BLaER1 treated with 17β-estradiol and CSF1 and Interleukin-3, amounts not matched to agents 10 nM and 100 nM (cell line): ENCODE measurements at regions not wholly inside any gene's neighbourhood (a gene's known extent, or its start where the extent isn't known, plus 50 kb on each side); places are given as distances from the start of the nearest gene placed in this dataset.

Experiments
- H3K27ac ChIP-seq, 11 experiments: shearing (Covaris generic); formaldehyde crosslinking; 2 replicates each; pipeline ENCODE4 v1.8.1; 2022
- H3K27me3 ChIP-seq, 11 experiments: shearing (Covaris generic); formaldehyde crosslinking; 2 replicates each; pipeline ENCODE4 v1.8.1; 2022
- H3K36me3 ChIP-seq, 11 experiments: shearing (Covaris generic); formaldehyde crosslinking; 2 replicates each; pipeline ENCODE4 v1.8.1; 2022
- H3K4me1 ChIP-seq, 10 experiments: shearing (Covaris generic); formaldehyde crosslinking; 2 replicates each; pipeline ENCODE4 v1.8.1; 2022
- H3K4me2 ChIP-seq, 11 experiments: shearing (Covaris generic); formaldehyde crosslinking; 2 replicates each; pipeline ENCODE4 v1.8.1; 2022
- H3K4me3 ChIP-seq, 10 experiments: shearing (Covaris generic); formaldehyde crosslinking; 2 replicates each; pipeline ENCODE4 v1.8.1; 2022
- H3K9ac ChIP-seq, 11 experiments: shearing (Covaris generic); formaldehyde crosslinking; 2 replicates each; pipeline ENCODE4 v1.8.1; 2022
- H3K9me3 ChIP-seq, 11 experiments: shearing (Covaris generic); formaldehyde crosslinking; replicated peaks in 1 of 11; 2 replicates each; pipeline ENCODE4 v1.8.1; 2022
- H4K20me1 ChIP-seq, 11 experiments: shearing (Covaris generic); formaldehyde crosslinking; 2 replicates each; pipeline ENCODE4 v1.8.1; 2022
- Cebpa-rat ChIP-seq, 11 experiments: shearing (Covaris generic); IDR thresholded peaks; 2 replicates each; pipeline ENCODE4 v1.8.1; 2022

DNA sequence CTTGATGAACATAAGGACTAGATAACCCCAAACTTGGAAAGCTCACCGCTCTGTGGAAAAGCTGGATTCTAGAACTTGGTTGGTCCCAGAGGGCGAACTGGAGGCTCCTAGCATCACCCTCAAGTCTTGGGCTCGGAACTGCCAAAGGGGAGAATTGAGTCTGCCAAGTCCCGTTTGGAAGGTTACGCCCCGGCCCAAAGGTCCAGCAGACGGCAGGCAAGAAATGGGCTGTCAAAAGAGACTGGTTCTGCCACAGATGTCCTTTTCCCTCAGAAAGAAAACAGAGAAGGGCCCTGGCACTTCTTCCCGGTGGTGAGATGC is 182.2 kb downstream of the ANAPC1 start:
- peak overlapping the region in 9 of 11 experiments; percentile 22 to 87 (median 76); a peak in 16 of 22 replicates for H3K27ac ChIP-seq
- no peaks in the 10 kb centered on the region for H3K36me3 ChIP-seq
- H3K9me3 ChIP-seq = no peaks in the 10 kb centered on the region; a peak in 1 of 22 replicates
- H3K9ac ChIP-seq = no peak overlapping the region; a peak in 2 of 22 replicates
- no peak overlapping the region for H3K4me3 ChIP-seq
- no peaks in the 10 kb centered on the region for H3K27me3 ChIP-seq
- H3K4me1 ChIP-seq = peaks cover 66 to 100% (median 90%) of the 10 kb centered on the region in 10 experiments
- no peak for TF ChIP-seq Cebpa-rat (IDR thresholded peaks at IDR 0.05)
- H3K4me2 ChIP-seq = peak overlapping the region in 10 of 11 experiments; percentile 1 to 93 (median 82); a peak in 15 of 22 replicates
- no peaks in the 10 kb centered on the region for H4K20me1 ChIP-seq

DNA sequence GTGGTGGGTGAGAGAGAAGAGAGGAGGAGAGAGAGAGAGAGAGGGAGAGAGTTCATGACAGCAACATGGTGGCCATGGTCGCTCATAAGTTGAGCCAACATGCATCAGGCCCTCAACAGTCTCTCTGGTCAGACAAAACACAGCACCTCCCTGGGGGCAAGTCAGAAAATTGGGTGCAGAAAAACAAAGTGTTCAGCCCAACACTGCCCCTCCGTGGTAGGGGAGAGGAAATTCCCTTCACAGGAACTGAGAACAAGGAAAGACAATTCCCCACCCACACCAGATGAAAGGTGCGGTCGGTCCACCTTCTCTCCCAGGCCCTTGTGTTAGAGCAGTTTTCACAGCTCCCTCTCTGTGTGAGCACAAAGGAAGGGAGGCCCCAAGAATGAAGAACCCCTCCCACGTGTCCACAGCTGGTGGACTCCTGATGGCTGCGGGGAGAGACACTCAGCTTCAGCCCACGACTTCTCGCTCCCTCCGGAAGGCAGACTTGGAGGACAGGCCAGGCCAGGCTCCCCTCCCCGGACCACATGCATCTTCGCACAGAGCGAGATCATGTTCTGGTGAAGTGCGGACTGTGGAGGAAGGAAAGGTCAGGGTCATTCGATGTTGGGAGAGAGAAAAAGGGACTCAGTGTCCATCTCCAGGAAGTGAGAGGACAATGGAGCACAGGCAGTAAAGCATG is 181.7 kb downstream of the ANAPC1 start:
- peak overlapping the region in 10 of 11 experiments; percentile 1 to 93 (median 82); a peak in 15 of 22 replicates for H3K4me2 ChIP-seq
- H3K4me1 ChIP-seq = peaks cover 71 to 100% (median 92%) of the 10 kb centered on the region in 10 experiments
- H3K9me3 ChIP-seq = no peaks in the 10 kb centered on the region

DNA sequence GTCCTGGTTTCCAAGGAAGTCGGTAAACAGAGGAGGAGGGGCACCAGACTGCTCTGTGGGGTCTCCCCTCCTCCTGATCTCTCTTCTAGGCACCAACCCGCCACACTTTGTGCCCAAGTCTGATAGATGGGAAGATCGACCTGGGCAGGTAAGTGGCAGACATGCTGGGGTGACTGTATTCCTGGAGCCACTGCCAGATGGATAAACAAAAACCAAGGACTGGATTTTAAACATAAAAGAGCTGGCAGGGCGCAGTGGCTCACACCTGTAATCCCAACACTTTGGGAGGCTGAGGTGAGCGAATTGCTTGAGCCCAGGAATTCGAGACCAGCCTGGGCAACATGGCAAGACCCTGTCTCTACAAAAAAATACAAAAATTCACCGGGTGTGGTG is 181.2 kb downstream of the ANAPC1 start:
- H3K36me3 ChIP-seq = no peaks in the 10 kb centered on the region
- H3K9ac ChIP-seq = peak overlapping the region in 2 of 11 experiments; percentile 8 to 11; a peak in 2 of 22 replicates
- no peak for TF ChIP-seq Cebpa-rat (IDR thresholded peaks at IDR 0.05)
- peaks cover 73 to 100% (median 93%) of the 10 kb centered on the region in 10 experiments for H3K4me1 ChIP-seq
- no peaks in the 10 kb centered on the region for H3K9me3 ChIP-seq
- no peak overlapping the region for H3K4me3 ChIP-seq
- H3K27me3 ChIP-seq = no peaks in the 10 kb centered on the region
- peak overlapping the region in 7 of 11 experiments; percentile 1 to 93 (median 86); a peak in 12 of 22 replicates for H3K4me2 ChIP-seq
- H3K27ac ChIP-seq = peak overlapping the region in 8 of 11 experiments; percentile 47 to 87 (median 78); a peak in 14 of 22 replicates
- H4K20me1 ChIP-seq = no peaks in the 10 kb centered on the region

More for the DNA sequence above, 181.7 kb downstream of the ANAPC1 start:
- Histone ChIP-seq H3K4me3 (no peak overlapping the region), H3K9ac (peak overlapping the region in 2 of 11 experiments; percentile 8 to 11; a peak in 4 of 22 replicates), H3K36me3 (no peaks in the 10 kb centered on the region), H3K27me3 (no peaks in the 10 kb centered on the region), H3K27ac (peak overlapping the region in 9 of 11 experiments; percentile 22 to 87 (median 76); a peak in 16 of 22 replicates), H4K20me1 (no peaks in the 10 kb centered on the region)
- no peak for TF ChIP-seq Cebpa-rat (IDR thresholded peaks at IDR 0.05)

DNA sequence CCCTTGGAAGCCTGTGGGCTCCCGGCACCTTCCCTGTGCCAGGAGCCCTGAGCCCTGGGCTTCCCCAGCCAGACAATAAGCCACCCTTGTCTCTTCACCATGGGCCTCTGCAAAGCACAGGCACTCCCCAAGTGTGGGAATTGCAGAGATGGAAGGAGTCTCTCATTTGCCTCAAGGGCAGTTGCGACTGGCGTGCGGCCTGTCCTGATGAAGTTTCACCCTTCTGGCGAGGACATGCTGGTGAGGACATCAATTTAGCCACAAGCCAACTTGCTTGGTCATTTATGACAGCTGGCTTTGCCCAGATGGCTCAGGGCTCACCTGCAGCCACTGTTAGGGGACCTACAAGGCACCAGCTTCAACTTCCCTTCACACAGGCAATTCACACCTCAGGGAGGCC is 180.2 kb downstream of the ANAPC1 start:
- Histone ChIP-seq H3K4me3 (no peak overlapping the region), H3K9me3 (no peaks in the 10 kb centered on the region), H3K27me3 (no peaks in the 10 kb centered on the region), H3K9ac (peak overlapping the region in 5 of 11 experiments; percentile 1 to 73 (median 14); a peak in 6 of 22 replicates), H3K36me3 (no peaks in the 10 kb centered on the region), H4K20me1 (no peaks in the 10 kb centered on the region), H3K4me2 (peak overlapping the region; percentile 48 to 88 (median 80); a peak in 18 of 22 replicates), H3K27ac (peak overlapping the region in 9 of 11 experiments; percentile 0 to 87 (median 76); a peak in 14 of 22 replicates), H3K4me1 (peaks cover 68 to 97% (median 86%) of the 10 kb centered on the region in 10 experiments)
- no peak for TF ChIP-seq Cebpa-rat (IDR thresholded peaks at IDR 0.05)

DNA sequence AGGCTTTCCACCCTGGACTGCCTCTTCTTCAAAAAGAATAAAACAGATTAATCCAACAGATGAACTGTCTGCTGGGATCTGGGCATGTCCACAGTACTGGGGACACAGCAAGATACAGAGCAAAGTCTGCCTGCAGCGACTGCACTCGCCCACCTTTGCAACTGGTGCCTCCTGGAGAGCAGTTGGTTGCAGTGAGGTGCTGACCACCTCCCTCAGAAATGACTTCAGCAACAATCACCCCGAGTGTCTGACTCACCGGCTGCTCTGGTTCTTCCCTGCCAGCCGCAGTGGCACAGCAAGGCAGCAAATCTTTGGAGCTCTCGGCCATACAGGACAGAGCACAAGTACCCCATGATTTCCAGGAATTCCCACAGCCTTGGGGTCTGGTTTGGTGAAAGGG is 179.7 kb downstream of the ANAPC1 start:
- Histone ChIP-seq H3K27ac (peak overlapping the region in 8 of 11 experiments; percentile 23 to 87 (median 78); a peak in 13 of 22 replicates), H3K4me3 (no peak overlapping the region), H4K20me1 (no peaks in the 10 kb centered on the region), H3K27me3 (no peaks in the 10 kb centered on the region), H3K4me2 (peak overlapping the region; percentile 48 to 88 (median 80); a peak in 21 of 22 replicates), H3K9me3 (no peaks in the 10 kb centered on the region), H3K36me3 (no peaks in the 10 kb centered on the region), H3K4me1 (peaks cover 63 to 92% (median 81%) of the 10 kb centered on the region in 10 experiments), H3K9ac (peak overlapping the region in 4 of 11 experiments; percentile 14 to 73 (median 34); a peak in 6 of 22 replicates)
- TF ChIP-seq Cebpa-rat (IDR thresholded peaks at IDR 0.05) = no peak

DNA sequence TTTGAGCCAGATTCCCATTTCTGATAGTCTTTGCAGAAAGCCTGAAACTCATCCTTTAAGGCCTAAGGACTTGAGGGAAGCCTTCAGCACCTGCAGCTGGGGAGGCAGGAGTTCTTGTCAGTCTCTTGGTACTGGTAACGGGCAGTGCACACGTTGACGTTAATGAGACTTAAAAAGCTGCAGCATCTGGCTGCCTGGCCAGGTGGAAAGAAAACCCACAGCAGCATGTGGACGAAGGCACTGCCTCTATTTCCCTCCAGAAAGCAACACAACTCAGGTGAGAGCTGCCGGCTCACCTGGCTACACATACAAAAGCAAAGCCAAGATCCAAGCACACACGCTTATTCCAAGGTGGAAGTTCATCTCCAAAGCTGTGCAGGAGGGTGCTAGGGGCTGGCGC is 178.8 kb downstream of the ANAPC1 start:
- Histone ChIP-seq H4K20me1 (no peaks in the 10 kb centered on the region), H3K9ac (peak overlapping the region in 10 of 11 experiments; percentile 12 to 73 (median 64); a peak in 17 of 22 replicates), H3K27ac (peak overlapping the region in 10 of 11 experiments; percentile 33 to 87 (median 79); a peak in 18 of 22 replicates), H3K4me1 (peaks cover 58 to 90% (median 71%) of the 10 kb centered on the region in 10 experiments), H3K4me3 (no peak overlapping the region; a peak in 1 of 20 replicates), H3K4me2 (peak overlapping the region; percentile 72 to 88 (median 80)), H3K27me3 (no peaks in the 10 kb centered on the region), H3K9me3 (no peaks in the 10 kb centered on the region), H3K36me3 (no peaks in the 10 kb centered on the region)
- TF ChIP-seq Cebpa-rat (IDR thresholded peaks at IDR 0.05) = no peak

DNA sequence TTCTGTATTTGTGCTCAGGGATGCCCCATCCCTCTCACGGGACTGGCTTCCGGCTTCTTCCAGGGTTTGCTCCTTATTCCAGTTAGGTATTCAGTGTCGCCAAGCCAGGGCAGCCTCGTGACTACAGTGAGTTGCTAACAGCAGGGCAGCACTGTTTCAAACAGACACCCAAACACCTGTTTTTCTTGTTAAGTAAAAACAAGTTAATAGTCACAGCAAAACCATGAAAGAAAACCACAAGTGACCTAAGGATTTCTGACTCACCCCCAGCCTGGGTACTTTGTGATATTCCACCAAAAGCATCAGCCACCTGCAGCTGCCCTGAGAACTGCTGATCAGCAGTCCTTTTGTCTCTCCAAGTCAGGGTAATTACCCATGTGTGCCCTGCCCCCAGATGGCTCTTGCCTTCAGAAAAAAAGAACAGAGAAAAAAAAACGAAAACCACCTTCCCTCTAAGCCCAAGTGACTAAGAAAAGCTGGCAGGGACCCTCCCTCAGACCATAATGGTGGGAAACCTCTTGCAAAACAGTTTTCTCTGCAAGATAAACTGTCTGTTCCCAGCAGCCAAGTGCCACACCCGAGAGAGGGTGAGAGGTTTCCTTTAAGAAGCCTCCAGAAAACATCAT is 178.2 kb downstream of the ANAPC1 start:
- Histone ChIP-seq H3K4me2 (peak overlapping the region; percentile 72 to 88 (median 80)), H3K4me3 (no peak overlapping the region; a peak in 1 of 20 replicates), H3K9me3 (no peaks in the 10 kb centered on the region), H3K9ac (peak overlapping the region; percentile 12 to 74 (median 63); a peak in 18 of 22 replicates), H4K20me1 (no peaks in the 10 kb centered on the region), H3K36me3 (no peaks in the 10 kb centered on the region), H3K27ac (peak overlapping the region in 10 of 11 experiments; percentile 33 to 87 (median 79); a peak in 18 of 22 replicates), H3K27me3 (no peaks in the 10 kb centered on the region), H3K4me1 (peaks cover 56 to 90% (median 66%) of the 10 kb centered on the region in 10 experiments)
- 0 out of 22 replicates have a peak, but pooled peaks of 1 of the 11 experiments have one; percentile 9 for TF ChIP-seq Cebpa-rat (IDR thresholded peaks at IDR 0.05)

DNA sequence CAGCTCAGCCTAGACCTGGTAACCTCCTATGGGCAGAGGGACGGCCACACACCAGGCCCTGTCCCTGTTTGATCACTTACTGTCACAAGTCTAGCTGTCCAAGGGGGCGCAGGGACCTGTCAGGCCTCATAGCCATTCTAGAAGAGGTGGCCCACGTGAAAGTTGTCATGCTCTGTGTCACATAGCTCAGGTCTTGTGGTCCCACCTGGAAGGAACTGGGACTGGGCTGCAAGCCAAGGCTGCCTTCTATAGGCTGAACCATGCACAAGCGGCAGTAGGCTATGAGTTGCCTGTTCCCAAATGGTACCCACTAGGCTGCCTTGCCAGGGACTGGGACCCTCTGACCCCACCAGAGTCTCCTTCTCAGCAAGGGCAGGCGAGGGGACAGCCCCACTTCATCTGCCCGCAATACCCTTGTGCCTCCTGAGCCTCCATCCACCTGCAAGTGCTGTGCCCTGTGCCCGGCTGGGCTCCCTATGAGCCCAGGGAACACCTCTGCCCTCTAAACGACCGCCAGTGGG is 177.5 kb downstream of the ANAPC1 start:
- Histone ChIP-seq H3K4me1 (peaks cover 49 to 87% (median 60%) of the 10 kb centered on the region in 10 experiments), H3K9me3 (no peaks in the 10 kb centered on the region), H3K27me3 (no peaks in the 10 kb centered on the region), H4K20me1 (no peaks in the 10 kb centered on the region), H3K27ac (peak overlapping the region in 10 of 11 experiments; percentile 9 to 87 (median 79); a peak in 19 of 22 replicates), H3K4me3 (no peak overlapping the region), H3K36me3 (no peaks in the 10 kb centered on the region), H3K9ac (peak overlapping the region in 9 of 11 experiments; percentile 50 to 74 (median 68); a peak in 18 of 22 replicates), H3K4me2 (peak overlapping the region; percentile 72 to 88 (median 80))
- TF ChIP-seq Cebpa-rat (IDR thresholded peaks at IDR 0.05) = no peak
